ENCODE measurements at regions not wholly inside any gene's neighbourhood (a gene's known extent, or its start where the extent isn't known, plus 50 kb on each side); places are given as distances from the start of the nearest gene placed in this dataset.

- TF ChIP-seq CTCF (IDR thresholded peaks at IDR 0.05) (no peak), POLR2A (IDR thresholded peaks at IDR 0.05) (no peak)
Observed at GRCh38 chr4:35164063-35164462, 1080.3 kb downstream of the ARAP2 start.

Data from stomach (tissue), 4 donors.